Limb (tissue), 2 donors: ENCODE measurements at regions not wholly inside any gene's neighbourhood (a gene's known extent, or its start where the extent isn't known, plus 50 kb on each side); places are given as distances from the start of the nearest gene placed in this dataset.

Experiments
- DNase-seq, 2 donors: peaks; one replicate each; pipeline ENCODE4 v3.0.0-alpha.2; 2016; ENCODE audit errors: extremely low spot score in 2 of 2

DNA sequence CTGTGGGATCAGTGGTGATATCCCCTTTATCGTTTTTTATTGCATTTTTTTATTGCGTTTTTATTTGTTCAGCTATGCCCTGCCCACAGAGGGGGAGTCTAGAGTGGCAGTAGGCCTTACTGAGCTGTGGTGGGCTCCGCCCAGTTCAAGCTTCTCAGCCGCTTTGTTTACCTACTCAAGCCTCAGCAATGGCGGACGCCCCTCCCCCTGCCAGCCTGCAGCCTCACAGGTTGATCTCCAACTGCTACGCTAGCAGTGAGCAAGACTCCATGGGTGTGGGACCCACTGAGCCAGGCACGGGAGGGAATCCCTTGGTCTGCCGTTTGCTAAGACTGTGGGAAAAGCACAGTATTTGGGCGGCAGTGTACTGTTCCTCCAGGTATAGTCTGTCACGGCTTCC lies 500.6 kb upstream of the MCTP2 start:
- DNase-seq: no peak

GRCh38 chr15:93722165-93722564 lies 509.2 kb upstream of the MCTP2 start:
- DNase-seq: no peak

- no peak for DNase-seq
Measured at GRCh38 chr15:93720607-93721006, 510.8 kb upstream of the MCTP2 start.

DNA sequence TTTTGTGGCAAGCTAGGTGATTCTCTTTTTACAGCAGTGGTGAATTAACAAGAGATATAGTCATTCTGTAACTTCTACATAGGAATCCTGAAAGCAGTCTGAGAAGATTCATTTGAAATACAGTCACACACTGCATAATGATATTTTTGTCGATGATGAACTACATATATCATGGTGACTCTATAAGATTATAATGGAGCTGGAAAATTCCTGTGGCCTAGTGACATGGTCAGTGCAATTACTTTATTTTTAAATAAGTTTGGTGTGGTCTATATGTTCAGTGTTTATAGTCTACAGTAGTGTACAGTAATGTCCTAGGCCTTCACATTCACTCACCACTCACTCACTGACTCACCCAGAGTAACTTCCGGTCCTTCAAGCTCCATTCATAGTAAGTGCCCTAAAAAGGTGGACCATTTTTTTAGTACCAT lies 511.4 kb upstream of the MCTP2 start:
- no peak for DNase-seq

GRCh38 chr15:93716615-93717231 lies 514.6 kb upstream of the MCTP2 start:
- no peak for DNase-seq

DNA sequence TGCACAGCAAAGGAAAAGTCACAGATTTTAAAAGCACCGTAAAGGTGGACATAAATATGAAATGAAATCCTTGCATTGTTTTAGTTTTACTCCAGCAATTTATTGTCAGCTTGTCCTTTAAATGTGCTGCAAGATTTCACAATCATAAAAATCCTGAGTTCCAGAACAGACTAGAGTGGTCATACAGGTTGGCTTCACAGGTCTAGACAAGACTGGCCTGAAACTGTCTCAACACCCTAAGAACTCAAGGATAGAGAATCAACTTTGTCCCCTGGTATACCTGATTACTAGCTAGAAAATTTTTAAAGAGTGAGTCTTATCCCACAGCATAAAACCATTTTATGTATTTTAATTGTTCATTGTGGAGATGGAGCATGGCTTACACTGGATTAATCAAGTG lies 521.7 kb upstream of the MCTP2 start:
- no peak for DNase-seq

- no peak for DNase-seq
Measured at GRCh38 chr15:93708724-93709445, 522.5 kb upstream of the MCTP2 start.

- no peak for DNase-seq
Measured at GRCh38 chr15:93707751-93708150, 523.6 kb upstream of the MCTP2 start.

- DNase-seq: peak in 1 of 2 donors; percentile 25
Measured at GRCh38 chr15:93706495-93707292, 524.7 kb upstream of the MCTP2 start.

DNA sequence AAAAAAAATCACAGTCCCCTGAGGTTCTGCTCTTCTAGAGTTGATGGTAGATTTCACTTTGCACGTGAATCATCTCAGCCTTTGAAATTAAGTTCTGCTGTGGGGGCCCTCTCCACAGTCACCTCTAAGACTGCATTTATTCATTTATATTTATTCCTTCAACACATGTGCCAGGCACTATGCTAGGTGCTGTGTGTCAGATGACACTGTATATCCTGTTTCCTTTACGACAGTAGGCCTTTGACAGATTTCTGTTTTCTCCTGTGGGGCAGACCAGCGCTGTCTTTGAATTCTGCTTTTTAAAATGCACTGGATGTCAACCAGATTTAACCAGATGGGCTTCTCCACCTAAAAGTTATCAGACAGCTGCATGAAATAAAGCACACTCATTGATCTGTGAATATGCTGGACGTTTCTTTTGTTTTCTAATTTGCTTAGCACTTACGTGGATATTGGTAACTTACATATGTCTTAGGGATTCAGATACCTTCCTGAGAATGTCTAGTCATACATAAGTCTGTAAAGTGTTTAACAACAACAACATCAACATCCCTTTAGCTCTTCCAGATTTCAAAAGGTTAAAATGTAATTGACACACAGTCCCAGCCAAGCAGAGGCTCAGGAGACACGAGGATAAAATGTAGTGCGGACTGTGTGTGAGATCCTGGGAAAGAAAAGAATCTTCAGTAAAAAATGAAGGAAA lies 525.5 kb upstream of the MCTP2 start:
- peak in 1 of 2 donors; percentile 36 for DNase-seq

GRCh38 chr15:93703092-93703739 lies 528.1 kb upstream of the MCTP2 start:
- no peak for DNase-seq

DNA sequence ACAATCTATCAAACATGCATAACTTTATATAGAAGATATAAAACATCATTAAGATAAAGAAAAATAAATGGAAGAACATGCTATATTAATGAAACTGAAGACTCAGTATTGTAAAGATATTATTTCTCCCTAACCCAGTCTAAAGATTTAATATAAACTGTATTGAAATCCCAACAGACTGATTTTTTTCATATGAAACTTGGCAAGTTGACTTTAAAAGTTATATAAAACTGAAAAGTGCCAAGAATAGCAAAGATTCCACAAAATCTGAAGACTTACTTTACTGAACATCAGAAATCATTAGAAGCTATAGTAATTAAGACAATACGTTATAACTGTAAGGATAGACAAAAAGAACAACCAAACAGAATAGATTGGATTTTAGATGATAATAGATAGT lies 531.3 kb upstream of the MCTP2 start:
- no peak for DNase-seq

DNA sequence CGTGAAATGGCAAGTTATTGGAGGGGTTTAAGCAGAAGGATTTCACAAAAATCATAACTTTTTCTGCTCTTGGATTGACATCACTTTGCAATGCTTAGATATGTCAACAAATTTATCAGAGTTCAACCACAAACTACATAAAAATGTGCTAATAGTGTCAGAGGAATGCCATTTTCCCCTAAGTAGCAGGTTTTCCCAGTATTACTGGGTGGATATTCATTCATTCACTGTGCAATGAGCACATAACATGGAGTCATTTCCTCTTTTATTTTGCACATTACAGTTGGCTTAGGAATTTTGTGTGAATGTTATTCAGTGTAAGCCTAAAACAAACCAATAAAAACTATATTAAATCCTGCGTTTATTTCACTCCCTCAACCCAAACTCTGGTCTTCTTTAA lies 537.3 kb upstream of the MCTP2 start:
- no peak for DNase-seq

GRCh38 chr15:93683651-93684050 lies 547.7 kb upstream of the MCTP2 start:
- DNase-seq: no peak

DNA sequence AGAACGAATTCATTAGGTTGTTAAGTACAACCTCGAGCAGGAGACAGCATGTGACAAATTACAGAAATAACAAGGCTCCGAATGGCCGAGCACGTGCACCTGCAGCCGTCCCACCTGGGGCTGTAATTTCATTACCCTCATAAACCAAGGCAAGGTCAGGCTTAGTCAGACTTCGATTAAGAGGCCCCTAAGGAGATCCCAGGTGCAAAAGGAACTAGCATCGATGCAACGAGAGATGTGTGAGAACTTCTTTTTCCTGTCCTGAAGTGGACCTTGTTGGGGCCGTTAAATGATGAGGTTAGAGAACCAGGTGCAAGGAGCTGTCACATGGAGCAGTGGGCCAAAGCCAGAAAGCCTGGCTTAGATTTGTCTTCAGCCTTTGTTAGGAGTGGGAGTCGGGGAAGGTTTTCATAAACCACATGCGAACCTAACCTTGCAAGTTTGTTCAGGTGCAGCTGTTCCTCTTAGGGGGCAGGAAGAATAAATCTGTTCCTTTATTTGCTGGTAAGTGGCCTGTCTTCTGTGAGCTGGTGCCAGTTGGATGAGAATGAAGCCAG lies 559.9 kb upstream of the MCTP2 start:
- DNase-seq: peak; percentile 48 to 50

GRCh38 chr15:93670931-93671330 lies 560.4 kb upstream of the MCTP2 start:
- DNase-seq: no peak

DNA sequence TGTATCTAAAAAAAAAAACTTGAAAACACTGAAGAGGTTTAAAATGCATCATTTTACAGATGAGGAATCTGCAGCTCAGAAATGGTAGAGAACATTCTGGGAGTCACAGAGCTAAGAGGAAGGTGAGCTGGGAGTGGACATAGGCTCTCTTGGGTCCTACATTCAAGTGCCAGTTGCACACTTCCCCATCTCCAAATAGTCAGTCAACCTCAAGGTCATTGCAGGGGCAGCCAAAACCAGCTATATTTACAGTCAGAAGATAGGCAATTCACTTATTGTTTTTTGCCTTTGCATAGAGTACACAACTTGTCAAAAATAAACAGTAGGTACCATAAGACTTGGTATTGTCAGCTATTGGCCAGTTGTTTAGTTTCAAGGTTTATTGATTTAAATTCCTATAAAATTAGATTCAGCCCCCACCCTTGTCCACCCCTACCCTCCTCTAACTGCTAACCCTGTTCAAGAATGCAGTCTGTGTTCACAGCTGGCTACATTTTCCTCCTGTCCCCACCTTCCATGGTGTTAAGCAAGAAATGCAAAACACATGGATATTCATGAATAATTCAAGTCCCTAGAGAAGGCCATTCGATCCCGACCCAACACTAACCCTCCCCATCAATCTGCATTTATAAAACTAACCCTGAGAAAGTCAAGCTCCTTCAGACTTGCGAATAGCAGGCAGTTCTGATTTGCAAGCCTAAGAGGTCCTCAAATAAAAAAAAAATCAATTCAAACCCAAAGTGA lies 567.0 kb upstream of the MCTP2 start:
- no peak for DNase-seq

GRCh38 chr15:93662162-93662885 lies 569.0 kb upstream of the MCTP2 start:
- DNase-seq: no peak

DNA sequence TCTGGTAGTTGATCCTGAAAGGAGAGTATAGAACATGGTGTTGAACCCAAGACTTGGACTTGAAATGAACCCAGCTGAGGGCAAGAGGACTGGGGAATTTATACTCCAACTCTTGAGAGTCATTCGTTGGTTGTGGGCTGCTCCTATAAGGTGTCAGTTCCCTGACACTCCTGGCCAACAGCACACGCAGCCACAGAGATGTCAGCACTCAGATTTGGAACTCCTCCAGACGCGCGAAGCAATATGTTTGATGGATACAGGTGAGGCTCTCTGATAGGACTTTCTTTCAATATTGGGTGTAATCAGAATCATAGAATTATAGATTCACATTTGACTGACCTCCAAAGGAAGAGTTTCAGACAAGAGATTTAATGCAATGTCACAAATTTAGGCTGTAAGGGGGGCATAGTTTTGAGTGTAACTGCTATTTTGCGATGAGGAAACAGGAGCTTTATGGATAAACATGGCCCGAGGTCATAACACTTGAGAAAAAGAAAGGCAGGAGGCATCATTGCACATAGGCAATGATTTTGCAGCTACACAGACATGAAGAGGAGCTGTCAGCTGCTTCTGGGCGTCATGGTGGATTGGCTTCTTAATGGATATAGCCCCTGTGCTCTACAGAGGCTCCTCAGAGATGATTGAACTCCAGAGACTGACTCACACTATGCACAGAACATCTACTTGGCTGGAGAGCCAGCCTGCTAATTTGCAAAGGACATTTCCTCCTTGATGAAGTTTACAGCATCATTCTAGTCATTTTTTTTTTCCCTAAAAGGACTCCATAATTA lies 569.2 kb upstream of the RGMA start:
- DNase-seq: no peak
